OCI-M1 (cell line): ENCODE measurements at regions not wholly inside any gene's neighbourhood (a gene's known extent, or its start where the extent isn't known, plus 50 kb on each side); places are given as distances from the start of the nearest gene placed in this dataset.

Experiments used
- DNase-seq: peaks from one replicate; lab custom pipeline; 2025; lab: John Stamatoyannopoulos, UW

DNA sequence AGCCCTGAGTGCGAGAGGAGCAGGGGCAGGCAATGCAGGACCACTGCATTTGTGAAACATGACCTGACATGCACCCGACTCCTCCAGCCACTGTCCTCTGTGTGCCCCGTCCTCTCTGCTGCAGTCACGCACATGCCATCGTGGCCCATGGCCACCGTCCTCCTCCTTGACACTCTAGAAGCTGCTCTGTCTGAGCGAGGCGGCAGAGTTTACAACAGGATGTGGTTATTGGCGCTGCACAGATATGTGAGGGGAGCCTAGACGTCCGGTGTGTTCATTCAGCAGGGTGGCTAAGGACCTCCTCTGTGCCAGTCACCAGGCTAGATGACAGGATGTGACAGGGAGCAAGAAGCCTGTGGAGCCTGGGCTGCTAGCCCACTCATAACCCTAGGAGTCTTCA lies 277.8 kb downstream of the FOXO1 start:
- no peak for DNase-seq

- no peak for DNase-seq
These were observed 277.3 kb downstream of the FOXO1 start for GRCh38 chr13:40389081-40389641.

GRCh38 chr13:40390401-40390916 lies 276.0 kb downstream of the FOXO1 start:
- DNase-seq, result no peak

- no peak for DNase-seq
These were observed 274.7 kb downstream of the FOXO1 start for GRCh38 chr13:40391788-40392187.

GRCh38 chr13:40394304-40394985 lies 272.0 kb downstream of the FOXO1 start:
- no peak for DNase-seq

- DNase-seq, result no peak
These were observed 268.4 kb downstream of the FOXO1 start for GRCh38 chr13:40398065-40398464.

DNA sequence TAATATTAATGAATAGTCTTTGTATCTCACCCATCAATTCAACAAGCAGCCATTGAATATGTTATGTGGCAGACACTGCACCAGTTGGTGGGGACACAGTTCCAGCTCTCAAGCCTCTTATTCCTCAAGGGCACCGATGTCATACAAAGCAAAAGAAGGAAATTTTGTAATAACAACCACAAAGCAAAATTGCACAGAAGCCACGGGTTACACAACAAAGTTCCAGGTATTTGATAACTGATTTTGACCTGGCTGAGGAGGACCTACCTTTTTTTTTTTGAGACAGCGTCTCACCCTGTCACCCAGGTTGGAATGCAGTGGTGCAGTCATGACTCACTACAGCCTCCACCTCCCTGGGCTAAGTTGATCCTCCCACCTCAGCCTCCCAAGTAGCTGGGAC lies 266.7 kb downstream of the FOXO1 start:
- no peak for DNase-seq

GRCh38 chr13:40401911-40402776 lies 264.3 kb downstream of the FOXO1 start:
- DNase-seq, result peak; percentile 98

DNA sequence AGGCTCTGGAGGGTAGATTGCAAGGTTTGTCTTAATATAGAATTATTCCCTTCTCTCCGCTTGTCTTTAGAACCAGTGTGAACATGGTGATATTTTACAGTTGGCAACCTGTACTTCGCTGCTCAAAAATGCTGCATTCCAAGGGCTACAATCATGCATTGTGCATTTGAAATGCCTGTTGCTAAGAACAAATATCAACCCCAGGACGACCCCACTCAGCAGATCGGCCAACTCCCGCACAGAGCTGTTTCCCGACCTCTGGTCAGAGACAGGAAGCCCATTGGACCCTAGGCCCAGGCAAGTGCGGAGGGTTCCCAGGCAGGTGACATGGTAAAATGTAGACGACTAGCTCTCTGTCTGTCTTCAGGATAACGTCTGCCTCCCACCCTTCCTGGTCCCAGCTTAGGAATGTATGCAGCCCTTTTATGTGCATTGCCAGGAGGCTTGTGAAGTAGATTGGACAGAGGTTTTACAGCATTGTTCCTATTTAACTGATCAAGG lies 263.5 kb downstream of the FOXO1 start:
- DNase-seq, result no peak

DNA sequence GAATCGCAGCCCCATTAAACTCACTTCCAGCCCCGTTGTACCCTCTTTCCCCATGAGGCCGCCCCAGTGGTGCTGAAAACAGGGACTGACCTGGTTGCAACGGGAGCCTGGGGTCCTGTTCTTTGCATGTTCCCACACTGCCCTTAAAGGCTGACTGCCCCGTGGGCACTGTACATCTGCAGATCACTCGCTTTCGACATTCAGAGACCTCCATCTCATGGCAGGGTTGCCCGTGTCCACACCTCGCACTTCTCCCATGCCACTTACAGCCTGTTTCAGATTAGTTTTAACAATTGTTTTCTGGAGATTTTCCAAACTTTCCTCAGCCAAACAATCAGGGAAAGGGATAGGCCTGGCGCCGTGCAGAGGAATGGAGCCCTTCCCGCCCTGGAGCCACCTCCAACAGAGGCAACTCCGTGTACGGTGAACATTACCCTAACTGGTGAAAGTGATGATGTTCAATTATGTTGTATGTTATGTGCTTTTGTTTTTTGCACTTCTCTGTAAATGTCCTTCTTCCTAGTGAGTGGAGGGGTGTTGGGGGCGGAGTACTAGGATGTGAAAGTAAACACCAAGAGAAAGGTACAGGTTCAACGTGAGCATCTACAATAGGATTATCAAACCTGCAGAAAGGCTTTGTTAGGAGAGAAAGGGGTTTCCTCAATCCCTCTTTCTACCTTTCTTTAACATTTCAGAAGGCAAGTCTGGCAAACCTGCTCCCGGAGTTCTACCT lies 262.8 kb downstream of the FOXO1 start:
- no peak for DNase-seq

- no peak for DNase-seq
These were observed 262.0 kb downstream of the FOXO1 start for GRCh38 chr13:40404407-40404806.

DNA sequence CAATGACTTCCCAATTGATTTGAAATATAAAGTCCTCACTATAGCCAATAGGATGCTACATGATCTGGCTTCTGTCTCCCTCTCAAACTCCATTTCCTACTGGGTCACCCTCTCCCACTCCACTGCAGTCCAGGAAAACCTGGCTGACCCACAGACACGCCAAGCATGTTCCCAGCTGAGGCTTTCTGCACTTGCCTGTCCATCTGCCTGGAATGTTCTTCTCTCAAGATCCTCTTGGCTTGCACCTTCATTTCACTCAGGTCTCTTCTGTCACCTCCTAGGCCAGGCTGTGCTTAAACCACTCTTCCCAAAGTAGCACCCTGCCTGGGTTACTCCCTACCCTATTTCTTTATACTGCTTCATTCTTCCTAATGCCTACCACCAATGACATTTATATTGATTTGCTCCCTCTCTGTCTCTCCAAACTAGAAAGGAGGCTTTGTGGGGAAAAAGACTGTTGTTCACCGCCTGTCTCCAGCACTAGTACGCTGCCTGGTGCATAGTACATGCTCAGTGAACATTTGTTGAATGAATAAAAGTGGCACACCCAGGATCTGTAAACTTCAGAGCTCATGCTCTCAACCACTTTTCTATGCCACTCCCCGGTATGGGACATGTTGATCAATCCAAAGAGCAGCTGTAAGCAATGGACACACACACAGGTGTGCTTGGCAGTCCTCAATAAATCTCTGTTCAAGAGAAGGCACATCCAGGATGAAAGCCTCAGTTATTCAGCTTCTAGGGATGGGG lies 261.3 kb downstream of the FOXO1 start:
- no peak for DNase-seq

DNA sequence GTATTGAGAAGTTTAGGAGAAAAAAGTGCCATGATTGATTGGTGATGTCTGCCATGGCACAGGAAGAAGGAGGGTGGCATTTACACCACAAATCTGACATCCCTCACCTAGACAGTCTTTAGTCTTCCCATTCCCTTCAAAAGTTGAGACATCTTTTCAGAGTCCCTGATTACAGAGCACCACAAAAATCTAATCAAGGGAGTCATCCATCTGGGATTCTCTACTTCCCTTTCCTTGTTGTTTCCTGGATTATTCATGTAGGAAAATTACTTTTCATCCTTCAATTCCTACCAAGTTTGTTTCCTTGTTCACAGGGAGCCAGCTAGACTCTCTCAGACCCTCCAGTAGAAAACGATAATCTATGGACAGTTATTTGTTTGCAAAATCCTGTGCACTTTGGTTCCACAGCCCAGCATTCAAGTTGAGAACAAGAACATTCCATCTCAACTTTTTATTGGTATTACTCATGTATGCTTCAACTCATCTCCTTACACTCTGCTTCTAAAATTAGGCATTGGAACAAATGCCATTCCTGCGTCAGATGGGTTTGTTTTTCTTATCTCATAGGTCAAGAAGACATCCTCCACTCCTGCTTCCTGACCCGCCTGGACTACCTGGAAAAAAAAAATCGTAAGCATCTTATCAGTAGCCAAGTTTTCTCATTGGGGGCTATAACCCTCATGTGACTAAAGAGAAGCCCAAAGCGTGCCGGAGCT lies 259.9 kb downstream of the FOXO1 start:
- peak; percentile 21 for DNase-seq

- no peak for DNase-seq
These were observed 258.9 kb downstream of the FOXO1 start for GRCh38 chr13:40407567-40407966.

- no peak for DNase-seq
These were observed 257.8 kb downstream of the FOXO1 start for GRCh38 chr13:40408602-40409001.

- no peak for DNase-seq
These were observed 257.2 kb downstream of the FOXO1 start for GRCh38 chr13:40409278-40409677.

DNA sequence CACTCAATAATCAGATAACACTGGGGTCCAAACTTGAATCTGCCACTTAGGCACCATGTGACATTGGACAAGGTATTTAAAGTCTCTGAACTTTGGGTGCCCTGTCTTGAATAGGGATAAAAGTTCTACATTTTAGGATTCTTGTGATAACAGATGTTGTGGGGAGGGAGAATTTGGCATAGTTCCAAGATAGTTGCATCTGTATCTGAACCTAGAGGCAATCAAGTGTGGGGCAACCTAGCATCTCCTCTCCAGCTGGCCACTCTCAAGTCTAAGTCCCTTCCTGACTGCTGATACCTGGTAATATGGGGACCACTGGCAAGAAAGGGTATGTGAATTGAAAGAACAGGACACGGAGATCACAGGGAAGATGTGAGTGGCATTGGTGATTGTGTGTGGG lies 256.1 kb downstream of the FOXO1 start:
- no peak for DNase-seq

DNA sequence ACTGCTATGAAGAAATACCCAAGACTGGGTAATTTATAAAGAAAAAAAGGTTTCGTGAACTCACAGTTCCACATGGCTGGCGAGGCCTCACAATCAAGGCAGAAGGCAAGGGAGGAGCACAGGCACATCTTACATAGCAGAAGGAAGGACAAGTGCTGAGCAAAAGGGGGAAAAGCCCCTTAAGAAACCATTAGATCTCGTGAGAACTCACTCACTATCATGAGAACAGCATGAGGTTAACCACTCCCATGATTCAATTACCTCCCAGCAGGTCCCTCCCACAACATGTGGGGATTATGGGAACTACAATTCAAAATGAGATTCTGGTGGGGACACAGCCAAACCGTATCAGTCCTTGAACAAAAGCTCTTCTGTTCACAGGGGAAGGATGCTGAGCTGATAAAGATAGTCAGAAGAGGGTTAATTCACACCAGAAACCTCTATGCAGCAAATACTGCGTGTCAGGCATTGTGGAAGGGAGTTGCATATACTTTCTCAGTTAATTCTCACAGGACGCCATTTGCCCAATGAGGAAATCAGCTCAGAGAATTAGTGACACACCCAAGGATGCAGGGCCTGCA lies 246.2 kb downstream of the FOXO1 start:
- no peak for DNase-seq

DNA sequence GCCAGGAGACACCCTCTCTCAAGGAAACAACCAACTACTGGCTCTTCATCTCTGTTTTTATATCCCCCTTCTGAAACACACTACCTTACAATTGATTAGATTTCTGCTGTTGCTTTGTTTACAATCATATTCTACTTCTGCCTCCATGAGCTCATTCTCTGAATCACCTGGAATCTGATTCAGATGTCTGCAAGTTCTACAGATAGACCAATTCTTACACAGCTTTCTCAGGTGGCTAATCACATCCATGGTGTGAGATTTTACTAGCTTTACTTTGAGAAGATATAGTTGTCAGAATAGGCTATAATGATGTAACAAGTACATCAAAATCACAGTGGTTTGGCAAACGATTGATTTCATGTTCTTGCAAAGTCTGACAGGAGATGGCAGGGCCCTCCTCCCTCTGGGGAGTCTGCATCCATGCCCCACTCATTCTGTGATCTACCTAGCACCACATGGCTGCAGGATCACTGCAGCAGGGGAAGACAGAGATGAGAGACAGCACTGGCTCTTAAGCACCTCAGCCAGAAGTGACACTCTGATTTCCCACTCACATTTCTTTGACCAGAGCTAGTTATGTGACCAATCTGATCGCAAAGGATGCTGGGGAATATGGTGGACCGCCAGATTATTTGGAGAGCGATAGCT lies 243.7 kb downstream of the FOXO1 start:
- DNase-seq, result no peak

DNA sequence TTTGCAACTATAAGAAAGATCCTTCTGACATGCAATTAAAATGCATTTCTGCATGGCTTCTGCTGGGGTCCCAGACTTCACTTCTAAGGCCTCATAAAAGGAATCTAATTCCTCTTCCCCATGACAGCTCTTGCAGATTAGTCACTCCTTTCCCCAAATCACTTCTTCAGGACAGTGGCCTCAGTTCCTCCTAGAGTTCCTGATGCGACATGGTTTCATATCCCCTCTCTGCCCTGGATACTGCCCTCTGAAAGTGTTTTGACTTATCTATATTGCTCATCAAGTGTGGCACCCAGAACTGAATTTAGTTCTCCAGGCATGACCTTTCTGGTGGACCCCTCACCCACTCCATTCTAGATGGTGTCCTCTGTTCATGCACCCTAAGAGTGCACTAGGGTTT lies 238.1 kb downstream of the FOXO1 start:
- no peak for DNase-seq
